GM12865 (cell line): ENCODE measurements at regions not wholly inside any gene's neighbourhood (a gene's known extent, or its start where the extent isn't known, plus 50 kb on each side); places are given as distances from the start of the nearest gene placed in this dataset.
A peak's percentile ranks its signal among the peaks of the same experiment; 100 is the strongest.

Source experiments
- DNase-seq: peaks from one replicate; pipeline ENCODE4 v3.0.0; 2010; ENCODE audit warnings: low read depth
- H3K4me3 ChIP-seq: 2 replicates; pipeline ENCODE4 v1.5.1; 2011; ENCODE audit warnings: mild to moderate bottlenecking, low read depth, low read length, control low read depth
- CTCF ChIP-seq: IDR thresholded peaks from 2 replicates; pipeline ENCODE4 v1.5.1; 2011; ENCODE audit warnings: low read length, control low read depth, low read depth, inconsistent platforms; ENCODE audit not compliant: insufficient read depth; ENCODE audit errors: missing control alignments

- no peak for DNase-seq
These were observed 617.9 kb upstream of the PHF14 start for GRCh38 chr7:10355816-10356215.

GRCh38 chr7:10360050-10360449 is 613.6 kb upstream of the PHF14 start:
- H3K4me3 ChIP-seq, result no peak overlapping the region
- DNase-seq, result no peak
- no peak for TF ChIP-seq CTCF

More at GRCh38 chr7:10355816-10356215, 617.9 kb upstream of the PHF14 start:
- H3K4me3 ChIP-seq, result no peak overlapping the region
- TF ChIP-seq CTCF, result no peak

- DNase-seq, result no peak
- no peak overlapping the region for H3K4me3 ChIP-seq
- no peak for TF ChIP-seq CTCF
These were observed 571.9 kb upstream of the PHF14 start for GRCh38 chr7:10401793-10402192.

- no peak overlapping the region for H3K4me3 ChIP-seq
- peak; percentile 52 for TF ChIP-seq CTCF
- peak; percentile 54 for DNase-seq
These were observed 561.2 kb upstream of the PHF14 start for GRCh38 chr7:10412422-10413019.

GRCh38 chr7:10418985-10419384 is 554.7 kb upstream of the PHF14 start:
- DNase-seq, result no peak
- no peak overlapping the region for H3K4me3 ChIP-seq
- no peak for TF ChIP-seq CTCF

GRCh38 chr7:10429031-10429430 is 544.6 kb upstream of the PHF14 start:
- no peak for TF ChIP-seq CTCF
- no peak for DNase-seq
- H3K4me3 ChIP-seq, result no peak overlapping the region

- no peak for DNase-seq
- TF ChIP-seq CTCF, result no peak
- H3K4me3 ChIP-seq, result no peak overlapping the region
These were observed 544.2 kb upstream of the PHF14 start for GRCh38 chr7:10429511-10429910.
